Astrocyte (in vitro differentiated cells and primary cell): ENCODE measurements at regions not wholly inside any gene's neighbourhood (a gene's known extent, or its start where the extent isn't known, plus 50 kb on each side); places are given as distances from the start of the nearest gene placed in this dataset.

Experiments
- EZH2 ChIP-seq: IDR thresholded peaks from 2 replicates; pipeline ENCODE4 v1.6.1; 2012; ENCODE audit warnings: mild to moderate bottlenecking, low read length, inconsistent platforms; ENCODE audit not compliant: insufficient read depth
- TF ChIP-seq, protein P1 (sequence below): IDR thresholded peaks from 2 replicates; pipeline ENCODE4 v1.5.1; 2011; ENCODE audit warnings: low read depth, mild to moderate bottlenecking, inconsistent platforms, low read length, moderate library complexity; ENCODE audit not compliant: insufficient read depth

DNA sequence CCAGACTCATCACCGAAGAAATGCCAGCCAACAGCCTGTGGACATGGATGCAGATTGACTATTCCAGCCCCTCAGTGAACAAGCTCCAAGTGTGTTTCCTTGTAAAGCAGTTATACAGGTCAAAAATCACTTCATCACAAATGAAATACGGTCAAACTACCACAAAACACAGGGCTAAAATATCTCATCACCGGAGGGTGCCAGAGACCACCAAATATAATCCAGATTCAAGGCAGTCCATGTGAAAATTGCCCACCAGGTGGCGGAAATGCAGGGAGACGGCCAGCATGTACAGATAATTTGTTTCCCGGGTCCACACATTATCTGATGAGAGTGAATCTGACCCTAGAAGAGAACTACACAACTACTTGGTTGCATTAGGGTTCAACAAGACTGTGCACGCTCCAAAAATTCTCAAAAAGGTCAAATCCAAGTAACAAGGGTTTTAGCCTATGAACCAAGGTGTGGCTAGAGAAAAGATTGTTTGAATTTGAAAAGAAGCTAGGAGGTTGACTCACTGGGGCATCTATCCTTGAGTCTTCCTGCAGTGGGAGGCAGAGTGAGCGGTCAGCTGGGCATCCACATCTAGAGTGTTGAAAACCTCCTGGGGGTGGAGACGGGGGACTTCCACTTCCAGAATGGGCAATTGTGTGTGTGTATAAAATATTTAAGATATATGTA, 71.7 kb downstream of the IGLL5 start:
- TF ChIP-seq, protein P1, sequence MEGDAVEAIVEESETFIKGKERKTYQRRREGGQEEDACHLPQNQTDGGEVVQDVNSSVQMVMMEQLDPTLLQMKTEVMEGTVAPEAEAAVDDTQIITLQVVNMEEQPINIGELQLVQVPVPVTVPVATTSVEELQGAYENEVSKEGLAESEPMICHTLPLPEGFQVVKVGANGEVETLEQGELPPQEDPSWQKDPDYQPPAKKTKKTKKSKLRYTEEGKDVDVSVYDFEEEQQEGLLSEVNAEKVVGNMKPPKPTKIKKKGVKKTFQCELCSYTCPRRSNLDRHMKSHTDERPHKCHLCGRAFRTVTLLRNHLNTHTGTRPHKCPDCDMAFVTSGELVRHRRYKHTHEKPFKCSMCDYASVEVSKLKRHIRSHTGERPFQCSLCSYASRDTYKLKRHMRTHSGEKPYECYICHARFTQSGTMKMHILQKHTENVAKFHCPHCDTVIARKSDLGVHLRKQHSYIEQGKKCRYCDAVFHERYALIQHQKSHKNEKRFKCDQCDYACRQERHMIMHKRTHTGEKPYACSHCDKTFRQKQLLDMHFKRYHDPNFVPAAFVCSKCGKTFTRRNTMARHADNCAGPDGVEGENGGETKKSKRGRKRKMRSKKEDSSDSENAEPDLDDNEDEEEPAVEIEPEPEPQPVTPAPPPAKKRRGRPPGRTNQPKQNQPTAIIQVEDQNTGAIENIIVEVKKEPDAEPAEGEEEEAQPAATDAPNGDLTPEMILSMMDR = peak; percentile 97
- no peak for TF ChIP-seq EZH2
